NCI-H526 (cell line): ENCODE measurements at regions not wholly inside any gene's neighbourhood (a gene's known extent, or its start where the extent isn't known, plus 50 kb on each side); places are given as distances from the start of the nearest gene placed in this dataset.
"Not testable (repeated sequence)": the region's sequence is repeated elsewhere in the genome, so short reads cannot be mapped to it uniquely, and the experiment has no call there.

ENCODE experiments used
- DNase-seq, 2 experiments: peaks; one replicate each; lab custom pipeline; 2025; lab: John Stamatoyannopoulos, UW

DNA sequence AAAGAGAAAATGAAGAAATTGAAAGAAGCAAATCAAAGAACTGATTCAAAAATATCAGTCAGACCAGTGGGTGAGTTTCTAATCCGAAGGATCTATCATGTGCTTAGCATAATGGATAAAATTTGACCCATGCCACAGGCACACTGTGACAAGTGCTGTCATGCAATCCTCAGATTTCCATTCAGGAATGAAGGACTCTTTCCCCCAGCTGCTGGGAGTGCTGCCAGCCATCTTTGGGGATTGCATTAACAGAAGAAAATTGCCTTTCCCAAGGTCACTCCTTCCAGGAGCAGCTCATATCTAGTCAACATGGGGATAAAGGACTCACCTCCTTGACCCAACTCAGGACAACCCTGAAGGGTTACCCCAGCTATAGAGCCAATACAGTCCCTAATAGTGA lies 316.7 kb upstream of the TBX18 start:
- DNase-seq, result no peak

DNA sequence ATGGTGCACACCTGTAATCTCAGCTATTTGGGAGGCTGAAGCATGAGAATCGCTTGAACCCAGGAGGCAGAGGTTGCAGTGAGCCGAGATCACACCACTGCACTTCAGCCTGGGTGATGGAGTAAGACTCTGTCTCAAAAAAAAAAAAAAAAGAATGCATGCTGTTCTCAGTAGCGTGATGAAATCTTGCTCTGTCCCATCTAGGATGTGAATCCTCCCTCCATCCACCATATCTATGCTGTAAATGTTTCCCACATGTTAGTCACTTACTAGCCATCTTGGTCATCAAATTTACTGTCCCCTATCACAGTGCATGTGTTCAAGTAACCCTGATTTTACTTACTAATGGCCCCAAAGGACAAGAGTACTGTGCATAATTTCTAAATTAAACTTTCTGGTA lies 315.4 kb upstream of the TBX18 start:
- DNase-seq, result no peak

GRCh38 chr6:85078058-85078457 lies 313.7 kb upstream of the TBX18 start:
- DNase-seq, result no peak

GRCh38 chr6:85077098-85077497 lies 312.7 kb upstream of the TBX18 start:
- no peak for DNase-seq

DNA sequence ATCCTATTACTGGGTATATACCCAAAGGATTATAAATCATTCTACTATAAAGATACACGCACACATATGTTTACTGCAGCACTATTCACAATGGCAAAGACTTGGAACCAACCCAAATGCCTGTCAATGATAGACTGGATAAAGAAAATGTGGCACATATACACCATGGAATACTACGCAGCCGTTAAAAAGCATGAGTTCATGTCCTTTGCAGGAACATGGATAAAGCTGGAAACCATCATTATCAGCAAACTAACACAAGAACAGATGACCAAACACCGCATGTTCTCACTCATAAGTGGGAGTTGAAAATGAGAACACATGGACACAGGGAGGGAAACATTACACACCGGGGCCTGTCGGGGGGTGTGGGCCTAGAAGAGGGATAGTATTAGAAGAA lies 307.4 kb upstream of the TBX18 start:
- not testable (repeated sequence) for DNase-seq

- DNase-seq, result no peak
These were observed 305.2 kb upstream of the TBX18 start for GRCh38 chr6:85069577-85069976.

DNA sequence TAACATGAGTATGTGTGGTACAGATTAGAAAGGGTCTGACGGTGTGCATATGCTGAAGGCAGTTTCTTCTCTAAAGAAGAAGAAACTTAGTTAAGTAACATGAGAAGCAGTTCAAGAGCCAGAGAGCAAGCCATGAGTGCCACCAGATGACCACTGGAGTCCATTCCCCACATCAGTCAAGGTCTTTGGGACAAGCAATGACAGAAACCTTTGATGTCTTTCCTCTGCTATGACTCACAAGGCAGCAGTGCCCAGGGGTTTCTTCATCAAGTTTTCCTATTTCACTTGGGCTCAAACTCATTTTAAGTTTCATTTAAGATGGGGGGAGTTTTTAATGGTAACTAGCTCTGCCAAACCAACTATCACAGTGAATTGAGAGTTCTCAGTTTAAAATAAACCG lies 303.8 kb upstream of the TBX18 start:
- DNase-seq, result no peak

DNA sequence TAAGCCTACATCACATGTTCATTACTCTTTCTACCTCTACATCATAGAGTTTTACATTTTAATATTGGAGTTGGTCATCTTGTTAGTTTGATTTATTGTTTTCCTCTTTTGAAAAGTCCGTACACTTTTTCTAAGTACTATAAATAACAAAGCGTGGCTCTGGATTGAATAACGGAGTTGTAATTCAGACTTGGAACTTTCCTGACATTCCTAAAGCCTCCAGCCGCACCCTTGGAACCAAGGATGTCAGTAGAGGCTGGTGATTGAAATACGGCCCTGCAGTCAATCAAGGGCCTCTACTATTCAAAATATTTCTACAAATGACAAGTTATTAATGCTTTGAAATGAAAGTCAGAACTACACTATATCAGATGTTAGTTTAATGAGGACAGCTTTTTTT lies 301.9 kb upstream of the TBX18 start:
- no peak for DNase-seq

GRCh38 chr6:85065831-85066230 lies 301.4 kb upstream of the TBX18 start:
- DNase-seq, result no peak

- no peak for DNase-seq
These were observed 299.2 kb upstream of the TBX18 start for GRCh38 chr6:85063611-85064010.

DNA sequence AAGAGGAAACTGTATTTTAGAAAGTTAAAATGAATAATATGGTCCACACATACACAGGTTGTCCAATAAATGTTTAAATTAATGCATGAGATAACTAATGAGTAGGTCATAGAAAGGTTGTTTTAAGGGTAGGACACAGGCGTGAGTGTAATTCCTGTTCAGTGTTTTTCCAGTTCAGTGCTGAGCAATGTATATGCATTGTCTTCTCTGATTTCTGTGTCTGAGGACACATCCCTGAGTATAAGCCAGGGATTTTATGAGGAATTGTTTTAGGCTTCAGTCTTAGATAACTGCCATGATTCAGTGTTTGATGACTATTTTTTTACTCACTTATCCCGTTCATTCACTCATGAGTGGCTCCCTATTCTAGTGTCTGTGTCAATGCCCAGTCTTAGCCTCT lies 298.5 kb upstream of the TBX18 start:
- DNase-seq, result no peak

DNA sequence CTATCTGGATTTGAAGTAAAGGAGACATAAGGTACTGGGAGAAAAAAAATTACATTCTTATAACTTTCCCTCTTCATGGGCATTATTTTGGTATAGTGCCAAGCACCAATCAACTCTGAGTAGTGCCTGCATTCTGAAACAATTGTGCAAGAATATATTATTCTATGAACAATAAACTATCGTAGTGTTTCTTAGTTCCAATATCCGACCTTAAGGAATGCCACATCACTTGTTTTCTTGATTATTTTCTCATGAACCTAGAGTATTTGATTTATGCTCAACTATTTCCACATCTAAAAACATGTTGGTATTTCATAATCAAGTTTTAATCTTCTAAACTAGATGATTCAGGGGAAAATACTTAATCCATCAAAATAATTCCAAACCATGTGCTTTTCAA lies 294.4 kb upstream of the TBX18 start:
- no peak for DNase-seq

DNA sequence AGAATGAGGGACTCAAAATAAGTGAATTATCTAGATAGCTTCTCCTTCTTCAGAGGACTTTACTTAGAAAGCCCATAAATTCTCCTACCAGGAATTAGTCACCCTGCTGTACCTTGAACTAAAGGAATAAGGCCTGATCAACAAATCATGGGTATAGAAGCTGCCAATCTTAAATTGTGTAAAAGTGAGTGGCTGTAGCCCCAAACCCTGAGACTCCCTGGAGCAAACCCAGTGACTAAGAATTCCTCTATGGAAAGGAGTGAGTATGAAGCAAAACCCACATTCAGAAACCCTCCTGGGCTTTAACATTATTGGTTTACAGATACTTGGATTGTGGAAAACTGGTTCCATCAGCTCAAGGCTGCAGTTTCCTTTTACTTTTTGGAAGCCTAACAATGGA lies 285.8 kb upstream of the TBX18 start:
- DNase-seq, result no peak

- no peak for DNase-seq
These were observed 284.9 kb upstream of the TBX18 start for GRCh38 chr6:85049282-85049681.

DNA sequence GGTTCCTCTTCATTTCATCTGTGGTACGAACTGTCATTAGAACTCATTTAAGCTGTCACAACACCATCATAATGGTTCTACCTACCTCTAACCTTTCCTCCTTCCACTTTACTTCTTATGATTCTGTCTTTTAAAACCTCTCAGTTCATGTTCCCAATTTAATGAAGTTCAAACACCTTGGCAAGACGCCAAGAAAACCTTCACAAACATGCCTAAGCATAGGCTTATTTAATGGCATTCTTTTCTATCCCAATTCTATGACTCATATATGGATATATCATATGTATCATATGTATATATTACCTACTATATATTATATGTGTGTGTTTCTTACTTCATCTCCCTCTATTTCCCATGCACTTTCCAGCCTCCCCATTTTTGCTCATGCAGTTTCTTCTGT lies 283.4 kb upstream of the TBX18 start:
- DNase-seq, result no peak

GRCh38 chr6:85045767-85046166 lies 281.4 kb upstream of the TBX18 start:
- DNase-seq, result not testable (repeated sequence)

- no peak for DNase-seq
These were observed 280.0 kb upstream of the TBX18 start for GRCh38 chr6:85044361-85044760.

DNA sequence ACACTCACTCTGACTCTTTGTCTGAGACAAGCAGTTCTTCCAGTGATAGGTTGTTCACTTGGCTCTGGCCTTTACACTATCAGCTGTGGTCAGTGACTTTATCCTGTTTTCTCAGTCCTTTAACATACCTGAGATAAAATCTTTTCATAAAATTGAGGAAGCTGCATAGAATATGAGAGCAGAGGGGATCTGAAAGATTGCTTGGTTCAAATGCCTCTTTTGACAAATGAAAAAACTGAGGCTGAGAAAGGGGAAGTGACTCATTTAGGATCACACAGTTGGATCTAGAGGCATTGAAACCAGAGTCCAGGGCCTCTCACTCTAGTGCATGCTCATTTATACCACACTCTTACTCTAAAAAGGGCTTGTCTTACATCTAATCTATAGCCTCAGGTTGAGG lies 277.0 kb upstream of the TBX18 start:
- no peak for DNase-seq

GRCh38 chr6:85037221-85037620 lies 272.8 kb upstream of the TBX18 start:
- no peak for DNase-seq

GRCh38 chr6:85035766-85036165 lies 271.4 kb upstream of the TBX18 start:
- no peak for DNase-seq

DNA sequence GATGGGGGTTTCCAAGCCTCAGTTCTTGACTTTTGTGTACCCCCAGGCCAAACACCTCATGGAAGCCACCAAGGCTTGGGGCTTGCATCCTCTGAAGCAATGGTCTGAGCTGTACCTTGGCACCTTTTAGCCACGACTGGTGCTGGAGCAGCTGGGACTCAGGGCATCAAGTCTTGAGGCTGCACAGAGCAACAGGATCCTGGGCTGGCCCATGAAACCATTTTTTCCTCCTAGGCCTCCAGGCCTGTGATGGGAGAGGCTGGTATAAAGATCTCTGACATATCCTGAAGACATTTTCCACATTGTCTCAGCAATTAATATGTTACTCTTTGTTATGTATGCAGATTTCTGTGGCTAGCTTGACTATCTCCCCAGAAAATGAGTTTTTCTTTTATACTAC lies 269.1 kb upstream of the TBX18 start:
- DNase-seq, result no peak

GRCh38 chr6:85026021-85026420 lies 261.6 kb upstream of the TBX18 start:
- DNase-seq, result no peak

DNA sequence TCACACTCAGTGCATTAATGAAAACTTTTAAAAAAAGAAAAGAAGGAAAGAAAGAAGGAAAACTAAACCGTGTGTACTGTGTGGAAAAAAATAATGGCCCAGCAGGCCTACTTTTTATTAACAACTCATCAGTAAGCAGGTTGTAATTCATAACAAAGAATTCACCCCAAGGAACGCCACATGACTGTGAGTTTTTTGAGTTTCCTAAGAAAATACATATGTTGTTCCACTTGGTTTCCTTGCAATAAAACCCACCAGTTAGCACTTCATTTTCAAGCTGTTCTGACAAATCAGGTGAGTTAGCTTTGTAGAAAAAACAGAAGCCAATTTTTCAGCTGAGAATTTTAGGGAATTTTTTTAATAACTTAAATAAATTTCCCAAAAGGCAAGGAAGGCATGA lies 259.3 kb upstream of the TBX18 start:
- no peak for DNase-seq

DNA sequence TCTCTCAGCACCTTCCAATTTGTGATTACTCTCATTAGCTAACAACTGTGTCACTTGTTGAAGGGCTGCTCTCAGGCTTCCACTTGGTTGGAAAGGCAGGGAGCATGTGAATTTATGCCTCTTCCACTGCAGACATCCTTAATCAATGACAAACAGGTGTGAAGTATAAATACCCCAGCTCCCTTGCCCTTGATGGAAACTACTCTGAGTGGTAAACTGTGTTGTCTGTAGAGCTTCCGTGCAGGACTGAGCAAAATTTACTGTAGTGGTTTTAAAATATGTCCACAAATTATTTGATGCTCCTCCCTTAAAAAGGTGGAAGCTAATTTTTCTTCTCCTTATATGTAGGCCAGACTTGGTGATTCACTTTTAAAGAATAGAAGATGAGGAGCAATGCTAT lies 253.0 kb upstream of the TBX18 start:
- no peak for DNase-seq

DNA sequence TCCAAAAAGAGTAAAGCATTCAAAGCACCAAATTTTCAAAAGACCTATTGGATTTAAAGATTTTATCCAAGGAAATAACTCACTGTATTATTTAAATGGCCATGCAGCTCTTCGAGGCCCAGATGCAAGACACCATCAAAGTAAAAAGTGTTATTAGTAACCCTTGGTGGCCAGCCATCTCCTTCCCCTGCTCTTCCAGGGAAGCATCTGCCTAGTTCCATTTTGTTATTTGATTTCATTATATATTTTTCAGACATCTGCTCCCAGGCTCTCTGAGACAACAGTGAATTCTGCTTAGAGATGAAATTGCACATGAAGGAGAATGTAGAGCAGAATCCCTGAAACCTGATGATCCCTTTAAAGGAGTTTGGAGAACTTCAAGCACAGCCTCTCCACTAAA lies 252.3 kb upstream of the TBX18 start:
- no peak for DNase-seq
